ENCODE measurements at regions not wholly inside any gene's neighbourhood (a gene's known extent, or its start where the extent isn't known, plus 50 kb on each side); places are given as distances from the start of the nearest gene placed in this dataset.
"Not testable (repeated sequence)": the region's sequence is repeated elsewhere in the genome, so short reads cannot be mapped to it uniquely, and the experiment has no call there.

GRCh38 chr7:63093481-63093880 is 905.2 kb upstream of the ZNF722 start:
- TF ChIP-seq, protein P1, sequence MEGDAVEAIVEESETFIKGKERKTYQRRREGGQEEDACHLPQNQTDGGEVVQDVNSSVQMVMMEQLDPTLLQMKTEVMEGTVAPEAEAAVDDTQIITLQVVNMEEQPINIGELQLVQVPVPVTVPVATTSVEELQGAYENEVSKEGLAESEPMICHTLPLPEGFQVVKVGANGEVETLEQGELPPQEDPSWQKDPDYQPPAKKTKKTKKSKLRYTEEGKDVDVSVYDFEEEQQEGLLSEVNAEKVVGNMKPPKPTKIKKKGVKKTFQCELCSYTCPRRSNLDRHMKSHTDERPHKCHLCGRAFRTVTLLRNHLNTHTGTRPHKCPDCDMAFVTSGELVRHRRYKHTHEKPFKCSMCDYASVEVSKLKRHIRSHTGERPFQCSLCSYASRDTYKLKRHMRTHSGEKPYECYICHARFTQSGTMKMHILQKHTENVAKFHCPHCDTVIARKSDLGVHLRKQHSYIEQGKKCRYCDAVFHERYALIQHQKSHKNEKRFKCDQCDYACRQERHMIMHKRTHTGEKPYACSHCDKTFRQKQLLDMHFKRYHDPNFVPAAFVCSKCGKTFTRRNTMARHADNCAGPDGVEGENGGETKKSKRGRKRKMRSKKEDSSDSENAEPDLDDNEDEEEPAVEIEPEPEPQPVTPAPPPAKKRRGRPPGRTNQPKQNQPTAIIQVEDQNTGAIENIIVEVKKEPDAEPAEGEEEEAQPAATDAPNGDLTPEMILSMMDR (conservative IDR thresholded peaks at IDR 0.05; ENCODE audit: low read depth, low read length): no peak
- no peak for DNase-seq (ENCODE audit: low read depth)
- no peak overlapping the region for H3K4me3 ChIP-seq (ENCODE audit: low read depth, low read length)

- TF ChIP-seq, protein P1 (conservative IDR thresholded peaks at IDR 0.05; ENCODE audit: low read depth, low read length): no peak
- no peak overlapping the region for H3K4me3 ChIP-seq (ENCODE audit: low read depth, low read length)
- no peak for DNase-seq (ENCODE audit: low read depth)
Observed at GRCh38 chr7:63096141-63096540, 902.5 kb upstream of the ZNF722 start.

DNA sequence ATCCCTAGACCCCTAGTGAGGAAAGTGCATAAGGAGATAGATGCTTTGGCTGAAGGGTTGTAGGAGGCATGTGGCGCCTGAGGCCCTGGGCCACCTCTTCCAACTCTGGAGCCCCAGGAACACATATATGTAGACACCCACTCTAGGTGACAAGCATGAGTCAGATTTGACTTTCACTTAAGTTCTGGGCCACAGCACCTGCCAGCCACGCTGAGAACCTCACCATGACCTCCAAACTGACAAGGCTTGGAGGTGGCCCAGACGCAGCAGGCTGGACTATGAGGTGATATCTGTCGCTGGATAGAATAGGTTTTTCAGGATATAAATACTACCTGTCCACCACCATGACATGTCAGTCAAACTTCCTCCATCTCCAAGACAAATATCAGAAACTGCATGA is 894.0 kb upstream of the ZNF722 start:
- no peak overlapping the region for H3K4me3 ChIP-seq (ENCODE audit: low read depth, low read length)
- TF ChIP-seq, protein P1 (conservative IDR thresholded peaks at IDR 0.05; ENCODE audit: low read depth, low read length): no peak
- DNase-seq (ENCODE audit: low read depth): no peak

GRCh38 chr7:63105978-63106377 is 892.7 kb upstream of the ZNF722 start:
- DNase-seq (ENCODE audit: low read depth): no peak
- TF ChIP-seq, protein P1 (conservative IDR thresholded peaks at IDR 0.05; ENCODE audit: low read depth, low read length): no peak

GRCh38 chr7:63106506-63107388 is 891.9 kb upstream of the ZNF722 start:
- DNase-seq (ENCODE audit: low read depth): no peak
- no peak overlapping the region for H3K4me3 ChIP-seq (ENCODE audit: low read depth, low read length)
- TF ChIP-seq, protein P1 (conservative IDR thresholded peaks at IDR 0.05; ENCODE audit: low read depth, low read length): no peak

More at GRCh38 chr7:63105978-63106377, 892.7 kb upstream of the ZNF722 start:
- no peak overlapping the region for H3K4me3 ChIP-seq (ENCODE audit: low read depth, low read length)

- not testable (repeated sequence) for H3K4me3 ChIP-seq (ENCODE audit: low read depth, low read length); DNase-seq (ENCODE audit: low read depth)
Observed at GRCh38 chr7:63111511-63111910, 887.1 kb upstream of the ZNF722 start.

- TF ChIP-seq, protein P1 (conservative IDR thresholded peaks at IDR 0.05; ENCODE audit: low read depth, low read length): no peak
- DNase-seq (ENCODE audit: low read depth): no peak
- H3K4me3 ChIP-seq (ENCODE audit: low read depth, low read length): no peak overlapping the region
Observed at GRCh38 chr7:63112764-63113712, 885.6 kb upstream of the ZNF722 start.

Data from epithelial cell of proximal tubule (primary cell).